ENCODE measurements at regions not wholly inside any gene's neighbourhood (a gene's known extent, or its start where the extent isn't known, plus 50 kb on each side); places are given as distances from the start of the nearest gene placed in this dataset.

- Histone ChIP-seq H3K79me2 (ENCODE audit: control insufficient read depth in 1 of 2, insufficient read depth in 2 of 2, low read length in 2 of 2) (no peaks in the 10 kb centered on the region), H3K23me2 (ENCODE audit: low read depth, low read length) (no peaks in the 10 kb centered on the region; the same call in 1 of the 2 replicates), H2AFZ (ENCODE audit: low read length) (no peak overlapping the region), H3K23ac (ENCODE audit: insufficient read length) (no peak overlapping the region), H2BK15ac (ENCODE audit: low read length) (no peak overlapping the region), H2BK20ac (ENCODE audit: low read length) (no peak overlapping the region), H3K4ac (replicated peaks; ENCODE audit: insufficient read length, low read depth, low read length) (no peak overlapping the region), H3K18ac (ENCODE audit: extremely low read depth, low read length) (no peak overlapping the region), H2AK5ac (ENCODE audit: low read depth, low read length) (no peak overlapping the region), H3K14ac (ENCODE audit: insufficient read length) (no peak overlapping the region), H3K4me1 (replicated peaks in 1 of 4; ENCODE audit: control insufficient read depth in 3 of 4, insufficient read depth in 4 of 4, low read length in 3 of 4) (no peaks in the 10 kb centered on the region), H3K4me2 (ENCODE audit: insufficient read depth in 1 of 2, low read depth in 2 of 2, low read length in 2 of 2) (no peak overlapping the region), H3K27me3 (replicated peaks in 1 of 4; ENCODE audit: control insufficient read depth in 3 of 4, extremely low read depth in 1 of 4, insufficient read depth in 3 of 4, low read length in 3 of 4) (no peaks in the 10 kb centered on the region), H2BK12ac (ENCODE audit: low read depth, low read length) (no peak overlapping the region), H4K20me1 (replicated peaks in 1 of 2; ENCODE audit: control insufficient read depth in 1 of 2, insufficient read depth in 2 of 2, low read length in 2 of 2) (no peaks in the 10 kb centered on the region), H3K79me1 (ENCODE audit: low read depth, low read length) (no peaks in the 10 kb centered on the region), H4K5ac (ENCODE audit: insufficient read length, low read depth, low read length) (no peak overlapping the region), H2BK120ac (replicated peaks; ENCODE audit: low read depth, low read length) (no peak overlapping the region), H3K56ac (replicated peaks; ENCODE audit: insufficient read length, low read depth, low read length) (no peak overlapping the region), H4K91ac (replicated peaks; ENCODE audit: insufficient read length, low read length) (no peak overlapping the region), H4K8ac (ENCODE audit: extremely low read depth, insufficient read depth, low read length) (no peak overlapping the region), H2BK5ac (ENCODE audit: low read depth, low read length) (no peak overlapping the region), H3K9ac (replicated peaks in 1 of 4; ENCODE audit: extremely low read depth in 1 of 4, low read depth in 3 of 4, low read length in 3 of 4) (no peak overlapping the region), H3K4me3 (ENCODE audit: extremely low read depth in 1 of 4, insufficient read depth in 2 of 4, low read depth in 3 of 4, low read length in 4 of 4) (no peak overlapping the region), H3K9me3 (ENCODE audit: insufficient read depth in 2 of 2, low read depth in 1 of 2, low read length in 1 of 2) (no peaks in the 10 kb centered on the region), H3K27ac (ENCODE audit: low read depth, low read length) (no peak overlapping the region), H3K36me3 (ENCODE audit: control insufficient read depth in 2 of 4, insufficient read depth in 4 of 4, low read length in 3 of 4) (no peaks in the 10 kb centered on the region)
- TF ChIP-seq HDAC6 (IDR thresholded peaks at IDR 0.05; ENCODE audit: low read depth, low read length) (no peak), EGR1 (IDR thresholded peaks at IDR 0.05; ENCODE audit: borderline replicate concordance, low read depth, low read length) (no peak), EP300 (IDR thresholded peaks at IDR 0.05; ENCODE audit: borderline replicate concordance in 1 of 2, low read depth in 2 of 2, low read length in 2 of 2) (no peak), FOSL1 (IDR thresholded peaks at IDR 0.05; ENCODE audit: insufficient read depth, low read depth, low read length) (no peak), RAD21 (IDR thresholded peaks at IDR 0.05 in 1 of 2, conservative IDR thresholded peaks at IDR 0.05 in 1 of 2; ENCODE audit: low read depth in 2 of 2, low read length in 2 of 2) (no peak), SUZ12 (IDR thresholded peaks at IDR 0.05; ENCODE audit: low read length) (no peak), POU5F1 (IDR thresholded peaks at IDR 0.05; ENCODE audit: low read depth, low read length) (no peak), JUND (IDR thresholded peaks at IDR 0.05; ENCODE audit: low read length) (no peak), MAFK (IDR thresholded peaks at IDR 0.05; ENCODE audit: low read depth, low read length) (no peak), BACH1 (IDR thresholded peaks at IDR 0.05; ENCODE audit: low read length) (no peak), PHF8 (conservative IDR thresholded peaks at IDR 0.05; ENCODE audit: low read depth, low read length) (no peak), SRF (IDR thresholded peaks at IDR 0.05; ENCODE audit: low read depth, low read length) (no peak), TCF12 (IDR thresholded peaks at IDR 0.05; ENCODE audit: low read depth, low read length) (no peak), SIX5 (IDR thresholded peaks at IDR 0.05; ENCODE audit: low read depth, low read length) (no peak), RFX5 (IDR thresholded peaks at IDR 0.05; ENCODE audit: borderline replicate concordance, low read depth, low read length) (no peak)
- FAIRE-seq (no peak), DNase-seq (ENCODE audit: low read depth in 1 of 2, low spot score in 2 of 2) (no peak)
- WGBS, 2 experiments (ENCODE audit: extremely low coverage in 1 of 2, insufficient coverage in 1 of 2, insufficient read length in 1 of 2, insufficient replicate concordance in 2 of 2, low coverage in 1 of 2, low lambda C conversion rate in 2 of 2, missing lambda C conversion rate in 1 of 2) = 90% methylated on average over 1 of the region's 1 CpG; no CpG with 5 or more reads in 1 of the 2 experiments
- POLR2A ChIA-PET (ENCODE audit: partially characterized antibody) = no interaction called here
- CTCF ChIA-PET (ENCODE audit: partially characterized antibody) = interaction anchor here (2.2 kb wide), 1 partner anchor 21 kb away, joined by 7 read pairs; no protein-coding TSS in a partner anchor
These were observed 237.2 kb downstream of the TTC8 start for GRCh38 chr14:89061696-89062095.

All from H1 (cell line).